AG09319 (cell line): ENCODE measurements at regions not wholly inside any gene's neighbourhood (a gene's known extent, or its start where the extent isn't known, plus 50 kb on each side); places are given as distances from the start of the nearest gene placed in this dataset.

Experiments used
- DNase-seq: peaks from one replicate; pipeline ENCODE4 v3.0.0-alpha.2; 2010; ENCODE audit warnings: low read depth; ENCODE audit errors: extremely low read depth
- TF ChIP-seq, protein P1 (sequence below): IDR thresholded peaks from 2 replicates; pipeline ENCODE4 v1.5.1; 2011; ENCODE audit warnings: low read depth, mild to moderate bottlenecking, inconsistent platforms, low read length, moderate library complexity

DNA sequence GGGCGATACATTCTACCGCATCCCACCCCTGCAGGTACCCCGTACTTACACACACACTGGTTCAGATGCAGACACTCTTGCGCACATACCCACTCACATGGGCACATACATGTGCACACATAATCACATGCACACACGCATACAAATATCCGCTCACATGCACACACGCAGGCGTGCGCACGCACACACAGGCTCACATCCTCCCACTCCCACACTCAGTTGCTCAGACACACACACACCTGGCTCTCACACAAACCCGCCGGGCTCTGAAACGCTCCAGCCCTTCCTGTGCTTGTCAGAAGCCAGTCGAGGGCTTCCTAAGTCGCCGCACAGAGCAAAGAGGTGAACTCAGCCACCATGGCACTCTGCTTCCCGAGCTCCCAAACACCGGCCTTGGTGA lies 164.5 kb downstream of the CRYBB2 start:
- DNase-seq: no peak
- TF ChIP-seq, protein P1, sequence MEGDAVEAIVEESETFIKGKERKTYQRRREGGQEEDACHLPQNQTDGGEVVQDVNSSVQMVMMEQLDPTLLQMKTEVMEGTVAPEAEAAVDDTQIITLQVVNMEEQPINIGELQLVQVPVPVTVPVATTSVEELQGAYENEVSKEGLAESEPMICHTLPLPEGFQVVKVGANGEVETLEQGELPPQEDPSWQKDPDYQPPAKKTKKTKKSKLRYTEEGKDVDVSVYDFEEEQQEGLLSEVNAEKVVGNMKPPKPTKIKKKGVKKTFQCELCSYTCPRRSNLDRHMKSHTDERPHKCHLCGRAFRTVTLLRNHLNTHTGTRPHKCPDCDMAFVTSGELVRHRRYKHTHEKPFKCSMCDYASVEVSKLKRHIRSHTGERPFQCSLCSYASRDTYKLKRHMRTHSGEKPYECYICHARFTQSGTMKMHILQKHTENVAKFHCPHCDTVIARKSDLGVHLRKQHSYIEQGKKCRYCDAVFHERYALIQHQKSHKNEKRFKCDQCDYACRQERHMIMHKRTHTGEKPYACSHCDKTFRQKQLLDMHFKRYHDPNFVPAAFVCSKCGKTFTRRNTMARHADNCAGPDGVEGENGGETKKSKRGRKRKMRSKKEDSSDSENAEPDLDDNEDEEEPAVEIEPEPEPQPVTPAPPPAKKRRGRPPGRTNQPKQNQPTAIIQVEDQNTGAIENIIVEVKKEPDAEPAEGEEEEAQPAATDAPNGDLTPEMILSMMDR: no peak

DNA sequence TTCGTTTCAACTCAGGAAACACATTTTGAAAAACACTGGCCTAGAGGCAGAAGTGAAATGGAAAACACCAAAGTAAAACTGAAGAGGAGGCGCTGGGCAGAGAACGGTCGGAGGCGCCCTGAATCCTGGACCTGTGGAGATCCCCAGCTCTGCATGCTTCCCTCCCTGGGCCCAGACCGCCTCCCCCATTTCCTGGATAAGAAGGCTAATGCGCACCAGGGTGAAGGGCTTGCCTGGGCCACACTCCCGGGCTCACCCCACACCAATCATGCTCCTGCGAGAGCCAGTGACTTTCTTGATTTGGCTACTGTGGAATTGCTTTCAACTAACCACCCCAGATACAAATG lies 167.1 kb downstream of the CRYBB2 start:
- no peak for DNase-seq
- TF ChIP-seq, protein P1: no peak

DNA sequence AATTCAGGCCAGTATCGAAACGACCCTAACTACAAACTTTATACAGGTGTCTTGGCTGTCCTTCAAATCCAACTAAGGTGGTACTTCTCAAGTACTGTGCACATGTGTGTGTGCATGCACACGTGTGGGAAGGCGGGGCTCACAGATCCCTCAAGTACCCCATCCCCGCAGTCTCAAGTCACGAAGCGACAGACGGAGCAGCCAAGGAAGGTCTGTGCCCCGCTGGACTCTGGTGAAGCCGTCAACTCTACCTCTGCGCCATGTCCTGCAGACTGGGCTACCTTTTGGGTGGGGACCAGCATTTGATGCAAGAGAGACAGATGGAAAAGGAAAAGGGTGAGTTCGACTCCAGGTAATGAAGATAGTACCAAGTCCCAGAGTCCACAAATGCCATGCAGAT lies 169.0 kb downstream of the CRYBB2 start:
- DNase-seq: no peak
- TF ChIP-seq, protein P1: no peak

DNA sequence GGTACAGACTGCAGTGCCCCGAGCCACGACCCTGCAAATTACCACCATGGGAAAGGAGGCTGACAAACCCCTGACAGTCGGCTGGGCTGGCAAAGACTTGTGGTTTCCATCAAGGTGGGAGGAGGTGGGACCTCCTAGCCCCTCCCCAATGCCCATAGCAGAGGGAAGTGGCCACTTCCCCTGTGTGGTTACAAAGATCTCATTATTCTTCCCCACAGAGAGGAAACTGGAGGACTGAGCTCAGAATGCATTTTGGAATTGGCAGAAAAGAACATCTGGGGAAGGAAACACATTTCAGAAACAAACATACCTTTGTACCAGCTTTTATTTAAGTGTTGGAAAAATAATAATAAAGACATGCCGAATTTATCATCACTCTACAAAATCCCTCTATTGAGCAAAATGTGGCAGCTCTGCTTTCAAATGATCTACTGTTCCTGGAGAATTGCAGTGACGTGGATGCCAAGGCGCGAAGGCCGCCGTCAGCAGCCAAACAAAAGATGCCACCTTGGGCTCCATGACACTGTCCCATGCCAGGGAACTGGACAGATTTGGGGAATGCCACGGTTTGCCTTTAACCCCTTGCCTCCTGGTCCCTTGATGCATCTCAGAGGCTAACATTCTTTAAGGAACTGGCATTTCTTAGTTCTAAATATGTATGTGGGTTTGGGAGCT lies 169.6 kb downstream of the CRYBB2 start:
- DNase-seq: no peak
- TF ChIP-seq, protein P1: no peak

DNA sequence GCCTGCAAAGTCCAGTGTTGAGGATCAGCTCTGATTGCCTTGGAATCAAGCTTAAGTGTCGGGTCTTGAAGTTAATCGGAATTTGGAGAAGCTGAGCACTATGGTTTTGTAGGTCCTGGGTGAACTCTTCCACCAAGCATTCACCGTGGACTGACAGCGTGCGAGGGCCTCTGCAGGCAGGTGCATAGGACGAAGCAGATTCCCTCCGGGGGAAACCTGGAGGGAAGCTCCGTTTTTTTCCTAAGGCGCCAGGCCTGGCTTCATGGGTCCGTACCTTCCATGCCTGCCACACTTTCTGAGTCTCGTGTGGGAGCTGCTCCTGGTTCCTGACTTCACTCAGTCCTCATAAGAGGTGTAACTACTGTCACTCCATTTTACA lies 170.1 kb downstream of the CRYBB2 start:
- TF ChIP-seq, protein P1: no peak
- no peak for DNase-seq

DNA sequence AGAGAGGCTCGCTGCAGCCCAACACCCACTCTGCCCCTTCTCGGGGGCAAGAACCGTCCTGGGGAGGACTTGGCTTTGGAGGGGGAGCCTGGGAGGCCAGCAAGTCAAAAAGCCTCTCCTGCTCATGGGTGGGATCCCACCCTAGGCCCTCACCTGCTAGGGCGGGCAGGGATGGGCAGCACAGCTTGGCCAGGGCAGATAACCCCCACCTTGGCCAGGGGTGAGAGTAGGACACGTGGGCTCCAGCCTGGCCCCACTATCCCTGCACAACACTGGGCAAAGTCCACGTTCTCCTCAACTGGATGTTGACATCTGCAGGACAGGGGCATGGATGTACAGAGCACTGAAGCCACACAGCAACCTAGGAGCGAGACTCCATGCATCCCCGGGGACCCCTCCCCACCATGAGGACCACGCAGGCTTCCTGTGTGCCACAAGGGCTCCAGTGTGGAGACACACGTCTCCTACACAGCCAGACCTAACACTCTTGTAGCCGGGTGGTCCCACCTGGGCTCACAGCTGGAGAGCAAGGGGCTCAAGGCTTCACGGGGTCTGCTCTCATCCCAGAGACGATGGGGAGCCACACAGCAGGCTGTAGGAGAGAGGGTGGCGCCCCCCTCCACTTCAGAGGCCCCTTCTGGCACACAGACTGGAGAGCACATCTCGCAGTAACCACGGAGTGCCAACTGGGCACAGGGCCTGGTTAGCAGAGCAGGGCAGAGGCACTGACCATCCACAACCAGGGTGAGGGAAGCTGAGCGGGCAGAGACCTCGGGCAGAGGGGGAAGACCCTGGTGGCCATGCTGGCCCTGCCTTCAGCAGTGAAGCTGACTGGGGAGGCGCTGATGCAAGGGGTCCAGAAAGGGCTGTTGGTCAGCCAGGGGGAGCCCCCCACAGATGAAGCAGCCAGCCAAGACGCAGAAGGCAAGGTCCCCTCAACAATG lies 171.1 kb downstream of the CRYBB2 start:
- TF ChIP-seq, protein P1: no peak
- DNase-seq: no peak

DNA sequence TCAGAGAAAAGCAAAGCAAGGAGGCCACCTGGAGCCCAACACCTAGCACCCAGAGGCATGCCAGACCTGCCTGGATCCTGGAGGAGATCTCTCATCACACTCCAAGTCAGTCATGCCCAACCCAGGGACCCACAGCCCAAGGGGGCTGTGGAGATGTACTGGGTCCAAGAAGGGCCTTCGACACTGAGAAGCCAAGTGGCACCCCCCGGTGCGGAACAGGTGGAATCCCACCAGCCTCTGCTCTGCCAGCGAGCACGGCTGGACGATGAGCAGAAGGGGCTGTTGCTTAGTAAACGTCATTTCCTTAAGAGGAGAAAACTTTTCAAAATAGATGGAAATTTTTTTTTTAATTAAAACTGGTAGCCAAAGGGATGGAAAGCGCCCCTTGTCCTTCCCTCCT lies 171.9 kb upstream of the GRK3 start:
- TF ChIP-seq, protein P1: no peak
- DNase-seq: no peak
